ENCODE measurements at regions not wholly inside any gene's neighbourhood (a gene's known extent, or its start where the extent isn't known, plus 50 kb on each side); places are given as distances from the start of the nearest gene placed in this dataset.

DNA sequence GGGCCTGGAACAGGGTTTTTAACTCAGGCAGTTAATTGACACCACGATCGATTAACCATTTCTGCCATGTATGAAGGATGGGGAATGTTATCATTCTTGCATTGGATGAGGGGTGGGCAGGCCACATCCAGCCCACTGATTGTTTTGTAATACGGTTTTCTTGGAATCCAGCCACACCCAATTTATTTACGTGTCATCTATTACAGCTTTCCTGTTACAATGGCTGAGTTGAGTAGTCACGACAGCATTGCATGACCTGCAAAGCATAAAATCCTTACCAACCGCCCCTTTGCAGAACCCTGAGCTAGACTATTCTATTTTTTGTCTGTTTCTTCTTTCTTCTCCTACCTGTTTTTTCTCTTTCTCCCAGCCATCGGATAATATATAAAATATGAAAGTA lies 122.0 kb upstream of the STC2 start:
- dilution Hi-C loops (cut with HindIII; ENCODE audit: low sequenced_read_pairs, unreplicated experiment) (no loop called here), in situ Hi-C loops (cut with MboI; ENCODE audit: low sequenced_read_pairs) (no loop called here)
- no peak for TF ChIP-seq RCOR1 (IDR thresholded peaks at IDR 0.05; ENCODE audit: insufficient replicate concordance, low read length)
- no peak for TF ChIP-seq FOS (IDR thresholded peaks at IDR 0.05; ENCODE audit: low read depth, low read length)

More for the DNA sequence above, 122.0 kb upstream of the STC2 start:
- no TSS peak for BruUV-seq (replicated peaks)
- Histone ChIP-seq H3K56ac (ENCODE audit: extremely low read depth, insufficient read depth, low read length) (no peak overlapping the region), H3K9me1 (ENCODE audit: insufficient read depth, low read length) (peaks cover 14% of the 10 kb centered on the region; the same call in 1 of the 2 replicates), H3K4ac (ENCODE audit: low read depth, low read length) (peak overlapping the region; percentile 61; the same call in 1 of the 2 replicates), H4K8ac (ENCODE audit: low read depth in 2 of 2, low read length in 2 of 2) (peak overlapping the region; percentile 46 to 95; a peak in 2 of 4 replicates), H3K4me2 (ENCODE audit: low read depth, low read length) (no peak overlapping the region), H4K20me1 (ENCODE audit: insufficient read depth, low read length) (no peaks in the 10 kb centered on the region), H2BK5ac (ENCODE audit: low read depth, low read length, poor library complexity, severe bottlenecking) (no peak overlapping the region), H3K23ac (ENCODE audit: low read depth, low read length) (no peak overlapping the region), H3K27me3 (ENCODE audit: control insufficient read depth, insufficient read depth, low read length) (no peaks in the 10 kb centered on the region), H3K79me1 (ENCODE audit: low read depth in 1 of 2, low read length in 2 of 2) (peaks cover 0 to 5% of the 10 kb centered on the region in 2 experiments; a peak in 1 of 4 replicates), H3K9me3 (ENCODE audit: control insufficient read depth, insufficient read depth, low read length) (0 out of 2 replicates have a peak, but pooled peaks cover 2% of the 10 kb centered on the region), H3K18ac (ENCODE audit: low read depth, low read length) (0 out of 2 replicates have a peak overlapping the region, but pooled peaks have one; percentile 19), H3K4me3 (ENCODE audit: insufficient read depth, low read depth, low read length) (no peak overlapping the region), H3K36me3 (ENCODE audit: control insufficient read depth, insufficient read depth, low read length) (no peaks in the 10 kb centered on the region), H2BK120ac (ENCODE audit: low read depth, low read length) (peak overlapping the region; percentile 75), H3K27ac (ENCODE audit: insufficient read depth, low read length) (no peak overlapping the region), H3K9ac (ENCODE audit: low read depth, low read length) (no peak overlapping the region), H4K5ac (ENCODE audit: low read depth, low read length) (no peak overlapping the region; the same call in 1 of the 2 replicates), H2AK9ac (replicated peaks; ENCODE audit: low read depth, low read length, poor library complexity) (no peak overlapping the region), H2BK20ac (ENCODE audit: low read depth, low read length) (0 out of 2 replicates have a peak overlapping the region, but pooled peaks have one; percentile 9), H2AFZ (replicated peaks; ENCODE audit: low read length, poor library complexity) (no peak overlapping the region), H3K14ac (replicated peaks; ENCODE audit: low read depth, low read length) (0 out of 2 replicates have a peak overlapping the region, but pooled peaks have one; percentile 3), H2AK5ac (ENCODE audit: low read depth, low read length) (no peak overlapping the region), H3K4me1 (ENCODE audit: control insufficient read depth, insufficient read depth, low read length) (peaks cover 28% of the 10 kb centered on the region), H2BK15ac (ENCODE audit: low read depth, low read length) (peak overlapping the region; percentile 92; the same call in 2 of the 3 replicates), H4K91ac (ENCODE audit: insufficient read depth, low read depth, low read length) (0 out of 2 replicates have a peak overlapping the region, but pooled peaks have one; percentile 58)
- WGBS, 2 experiments (ENCODE audit: extremely low coverage in 2 of 2, insufficient read length in 1 of 2) = 56% methylated on average over 3 of the region's 7 CpGs; no CpG with 5 or more reads in 1 of the 2 experiments
- ChIA-PET POLR2A (ENCODE audit: unreplicated experiment) (no interaction called here), CTCF (interaction anchor here (0.7 kb wide), 1 partner anchor 50 kb away, joined by 4 read pairs; no protein-coding TSS in a partner anchor)
- DNase-seq = no peak
- intact Hi-C loops (cut with micrococcal nuclease) = loop anchor here (5.0 kb wide), 1 partner anchor 53 kb away; no protein-coding TSS in a partner anchor
- ATAC-seq (ENCODE audit: low read depth) = no peak
